OCI-LY3 (cell line): ENCODE measurements at regions not wholly inside any gene's neighbourhood (a gene's known extent, or its start where the extent isn't known, plus 50 kb on each side); places are given as distances from the start of the nearest gene placed in this dataset.

Experiments
- EZH2phosphoT487 ChIP-seq: fragments of 200-600 bp; shearing (Covaris generic); IDR thresholded peaks from 2 replicates; pipeline ENCODE4 v1.6.1; 2018; ENCODE audit warnings: antibody characterized with exemption, mixed run types, low read depth
- TF ChIP-seq, protein P1 (sequence below): fragments of 200-600, 300-600 bp; sonication (generic); IDR thresholded peaks from 2 replicates; pipeline ENCODE4 v1.5.1; 2014; ENCODE audit warnings: antibody characterized with exemption, low read length, low read depth

DNA sequence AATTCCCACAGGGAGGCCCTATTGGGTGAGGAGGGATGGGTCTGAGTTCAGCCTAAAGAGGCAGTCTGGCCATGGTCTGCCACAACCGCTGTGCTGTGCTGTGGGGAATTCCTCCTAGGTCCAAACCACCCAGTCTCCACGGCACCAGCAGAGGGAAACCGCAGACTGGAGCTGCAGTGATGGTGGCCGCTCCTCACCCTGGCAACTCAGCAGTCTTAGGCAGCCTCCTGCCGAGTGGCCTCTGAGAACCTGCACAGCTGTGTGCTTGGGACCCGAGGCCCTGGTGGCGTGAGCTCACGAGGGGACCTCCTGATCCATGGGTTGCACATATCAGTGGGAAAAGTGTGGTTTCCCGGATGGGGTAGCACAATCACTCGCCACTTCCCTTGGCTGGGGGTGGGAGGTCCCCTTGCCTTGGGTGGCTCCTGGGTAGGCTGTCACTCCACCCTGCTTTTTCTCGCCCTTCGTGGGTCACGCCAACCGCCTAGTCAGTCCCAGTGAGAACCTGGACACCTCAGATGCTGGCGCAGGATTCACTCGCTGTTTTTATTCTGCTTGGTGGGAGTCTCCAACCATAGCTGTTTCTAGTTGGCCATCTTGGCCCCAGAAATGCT is 242.2 kb downstream of the CDH26 start:
- TF ChIP-seq, protein P1, sequence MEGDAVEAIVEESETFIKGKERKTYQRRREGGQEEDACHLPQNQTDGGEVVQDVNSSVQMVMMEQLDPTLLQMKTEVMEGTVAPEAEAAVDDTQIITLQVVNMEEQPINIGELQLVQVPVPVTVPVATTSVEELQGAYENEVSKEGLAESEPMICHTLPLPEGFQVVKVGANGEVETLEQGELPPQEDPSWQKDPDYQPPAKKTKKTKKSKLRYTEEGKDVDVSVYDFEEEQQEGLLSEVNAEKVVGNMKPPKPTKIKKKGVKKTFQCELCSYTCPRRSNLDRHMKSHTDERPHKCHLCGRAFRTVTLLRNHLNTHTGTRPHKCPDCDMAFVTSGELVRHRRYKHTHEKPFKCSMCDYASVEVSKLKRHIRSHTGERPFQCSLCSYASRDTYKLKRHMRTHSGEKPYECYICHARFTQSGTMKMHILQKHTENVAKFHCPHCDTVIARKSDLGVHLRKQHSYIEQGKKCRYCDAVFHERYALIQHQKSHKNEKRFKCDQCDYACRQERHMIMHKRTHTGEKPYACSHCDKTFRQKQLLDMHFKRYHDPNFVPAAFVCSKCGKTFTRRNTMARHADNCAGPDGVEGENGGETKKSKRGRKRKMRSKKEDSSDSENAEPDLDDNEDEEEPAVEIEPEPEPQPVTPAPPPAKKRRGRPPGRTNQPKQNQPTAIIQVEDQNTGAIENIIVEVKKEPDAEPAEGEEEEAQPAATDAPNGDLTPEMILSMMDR: no peak
- TF ChIP-seq EZH2phosphoT487: no peak
